Activated CD8-positive, alpha-beta T cell treated with anti-CD3 and anti-CD28 coated beads, Interleukin-2, amount 10 ng/mL, durations not matched to agents 7 days and 5 days (primary cell): ENCODE measurements at regions not wholly inside any gene's neighbourhood (a gene's known extent, or its start where the extent isn't known, plus 50 kb on each side); places are given as distances from the start of the nearest gene placed in this dataset.

Source experiments
- ATAC-seq: fragments of 150-1000 bp; cut with Tn5 transposase; one replicate; pipeline ENCODE4 v1.10.0; 2021; ENCODE audit warnings: moderate library complexity
- CTCF ChIA-PET: fragments of 350-600 bp; sonication (Branson Sonifier 250); formaldehyde crosslinking; loops from one replicate; lab custom pipeline; 2021; ENCODE audit warnings: antibody characterized with exemption; lab: Charles Lee
- POLR2A ChIA-PET: fragments of 350-600 bp; sonication (Branson Sonifier 250); formaldehyde crosslinking; loops from one replicate; lab custom pipeline; 2021; ENCODE audit warnings: antibody characterized with exemption; lab: Charles Lee
- DNase-seq: peaks from one replicate; pipeline ENCODE4 v3.0.0-alpha.2; 2020
- H3K27ac Mint-ChIP-seq: one replicate; pipeline ENCODE4 v1.8.0; 2021; ENCODE audit warnings: mild to moderate bottlenecking, mixed read lengths
- H3K27me3 Mint-ChIP-seq: one replicate; pipeline ENCODE4 v1.8.0; 2021; ENCODE audit warnings: low read depth, mixed read lengths
- H3K36me3 Mint-ChIP-seq: one replicate; pipeline ENCODE4 v1.8.0; 2021; ENCODE audit warnings: low read depth, mixed read lengths
- H3K4me1 Mint-ChIP-seq: one replicate; pipeline ENCODE4 v1.8.0; 2021; ENCODE audit warnings: low read depth, mixed read lengths
- H3K4me3 Mint-ChIP-seq: one replicate; pipeline ENCODE4 v1.8.0; 2021; ENCODE audit warnings: mild to moderate bottlenecking, mixed read lengths
- H3K9me3 Mint-ChIP-seq: one replicate; pipeline ENCODE4 v1.8.0; 2022; ENCODE audit warnings: mixed read lengths; ENCODE audit not compliant: insufficient read depth

GRCh38 chr3:127033171-127033570 is 50.3 kb downstream of the PLXNA1 start:
- H3K4me3 Mint-ChIP-seq, result no peak overlapping the region

GRCh38 chr3:127033786-127034185 is 50.9 kb downstream of the PLXNA1 start:
- no peaks in the 10 kb centered on the region for H3K36me3 Mint-ChIP-seq
- H3K9me3 Mint-ChIP-seq, result no peaks in the 10 kb centered on the region
- H3K27ac Mint-ChIP-seq, result no peak overlapping the region
- H3K4me3 Mint-ChIP-seq, result no peak overlapping the region
- no peaks in the 10 kb centered on the region for H3K4me1 Mint-ChIP-seq
- DNase-seq (no peak), ATAC-seq (no peak)
- H3K27me3 Mint-ChIP-seq, result no peaks in the 10 kb centered on the region
- CTCF ChIA-PET, result no interaction called here
- POLR2A ChIA-PET, result no interaction called here

More at GRCh38 chr3:127033171-127033570, 50.3 kb downstream of the PLXNA1 start:
- ATAC-seq, result no peak
- no peak overlapping the region for H3K27ac Mint-ChIP-seq
- no peaks in the 10 kb centered on the region for H3K4me1 Mint-ChIP-seq
- DNase-seq, result no peak
- ChIA-PET CTCF (no interaction called here), POLR2A (no interaction called here)
- no peaks in the 10 kb centered on the region for H3K27me3 Mint-ChIP-seq
- H3K36me3 Mint-ChIP-seq, result no peaks in the 10 kb centered on the region
- no peaks in the 10 kb centered on the region for H3K9me3 Mint-ChIP-seq

- Mint-ChIP-seq H3K4me1 (no peaks in the 10 kb centered on the region), H3K4me3 (no peak overlapping the region), H3K27me3 (no peaks in the 10 kb centered on the region), H3K9me3 (no peaks in the 10 kb centered on the region), H3K36me3 (no peaks in the 10 kb centered on the region), H3K27ac (no peak overlapping the region)
- POLR2A ChIA-PET, result no interaction called here
- ATAC-seq (no peak), DNase-seq (no peak)
- CTCF ChIA-PET, result no interaction called here
These were observed 51.5 kb downstream of the PLXNA1 start for GRCh38 chr3:127034195-127034989.

- ChIA-PET POLR2A (no interaction called here), CTCF (no interaction called here)
- Mint-ChIP-seq H3K27ac (no peak overlapping the region), H3K36me3 (no peaks in the 10 kb centered on the region), H3K27me3 (no peaks in the 10 kb centered on the region), H3K9me3 (no peaks in the 10 kb centered on the region), H3K4me3 (no peak overlapping the region), H3K4me1 (no peaks in the 10 kb centered on the region)
- ATAC-seq, result no peak
- no peak for DNase-seq
These were observed 52.2 kb downstream of the PLXNA1 start for GRCh38 chr3:127034990-127035652.

- Mint-ChIP-seq H3K27ac (no peak overlapping the region), H3K9me3 (no peaks in the 10 kb centered on the region), H3K36me3 (no peaks in the 10 kb centered on the region), H3K27me3 (no peaks in the 10 kb centered on the region), H3K4me1 (no peaks in the 10 kb centered on the region), H3K4me3 (no peak overlapping the region)
- CTCF ChIA-PET, result no interaction called here
- POLR2A ChIA-PET, result no interaction called here
- DNase-seq, result no peak
- no peak for ATAC-seq
These were observed 52.8 kb downstream of the PLXNA1 start for GRCh38 chr3:127035677-127036076.

- no peaks in the 10 kb centered on the region for H3K27me3 Mint-ChIP-seq
- no peaks in the 10 kb centered on the region for H3K9me3 Mint-ChIP-seq
- H3K4me1 Mint-ChIP-seq, result no peaks in the 10 kb centered on the region
- ATAC-seq (no peak), DNase-seq (no peak)
- no peak overlapping the region for H3K27ac Mint-ChIP-seq
- CTCF ChIA-PET, result no interaction called here
- no peaks in the 10 kb centered on the region for H3K36me3 Mint-ChIP-seq
- H3K4me3 Mint-ChIP-seq, result no peak overlapping the region
- POLR2A ChIA-PET, result no interaction called here
These were observed 53.5 kb downstream of the PLXNA1 start for GRCh38 chr3:127036209-127037020.

- no peak for ATAC-seq
- Mint-ChIP-seq H3K27ac (no peak overlapping the region), H3K4me3 (no peak overlapping the region), H3K4me1 (no peaks in the 10 kb centered on the region), H3K9me3 (no peaks in the 10 kb centered on the region), H3K36me3 (no peaks in the 10 kb centered on the region), H3K27me3 (no peaks in the 10 kb centered on the region)
- ChIA-PET POLR2A (no interaction called here), CTCF (no interaction called here)
- no peak for DNase-seq
These were observed 54.1 kb downstream of the PLXNA1 start for GRCh38 chr3:127037021-127037400.

- Mint-ChIP-seq H3K4me3 (no peak overlapping the region), H3K36me3 (no peaks in the 10 kb centered on the region), H3K4me1 (no peaks in the 10 kb centered on the region), H3K27ac (no peak overlapping the region), H3K27me3 (no peaks in the 10 kb centered on the region), H3K9me3 (no peaks in the 10 kb centered on the region)
- no peak for ATAC-seq
- POLR2A ChIA-PET, result no interaction called here
- no peak for DNase-seq
- CTCF ChIA-PET, result no interaction called here
These were observed 54.5 kb downstream of the PLXNA1 start for GRCh38 chr3:127037418-127037841.

GRCh38 chr3:127037971-127038446 is 55.1 kb downstream of the PLXNA1 start:
- no peaks in the 10 kb centered on the region for H3K36me3 Mint-ChIP-seq
- CTCF ChIA-PET, result no interaction called here
- no peak for DNase-seq
- H3K9me3 Mint-ChIP-seq, result no peaks in the 10 kb centered on the region
- no peaks in the 10 kb centered on the region for H3K4me1 Mint-ChIP-seq
- POLR2A ChIA-PET, result interaction anchor here (0.7 kb wide), 1 partner anchor 16 kb away, joined by 4 read pairs; no protein-coding TSS in a partner anchor
- ATAC-seq, result no peak
- no peak overlapping the region for H3K27ac Mint-ChIP-seq
- H3K27me3 Mint-ChIP-seq, result no peaks in the 10 kb centered on the region
- H3K4me3 Mint-ChIP-seq, result no peak overlapping the region

- no peaks in the 10 kb centered on the region for H3K27me3 Mint-ChIP-seq
- H3K36me3 Mint-ChIP-seq, result no peaks in the 10 kb centered on the region
- ATAC-seq (no peak), DNase-seq (no peak)
- no peak overlapping the region for H3K4me3 Mint-ChIP-seq
- H3K9me3 Mint-ChIP-seq, result no peaks in the 10 kb centered on the region
- ChIA-PET POLR2A (interaction anchor here (0.7 kb wide), 1 partner anchor 16 kb away, joined by 4 read pairs; no protein-coding TSS in a partner anchor), CTCF (no interaction called here)
- no peak overlapping the region for H3K27ac Mint-ChIP-seq
- no peaks in the 10 kb centered on the region for H3K4me1 Mint-ChIP-seq
These were observed 55.6 kb downstream of the PLXNA1 start for GRCh38 chr3:127038466-127038865.

- DNase-seq (no peak), ATAC-seq (no peak)
- no peaks in the 10 kb centered on the region for H3K4me1 Mint-ChIP-seq
- no peaks in the 10 kb centered on the region for H3K36me3 Mint-ChIP-seq
- no peak overlapping the region for H3K27ac Mint-ChIP-seq
- POLR2A ChIA-PET, result interaction anchor here (0.7 kb wide), 1 partner anchor 17 kb away, joined by 4 read pairs; no protein-coding TSS in a partner anchor
- H3K9me3 Mint-ChIP-seq, result no peaks in the 10 kb centered on the region
- no peak overlapping the region for H3K4me3 Mint-ChIP-seq
- no peaks in the 10 kb centered on the region for H3K27me3 Mint-ChIP-seq
- CTCF ChIA-PET, result no interaction called here
These were observed 56.1 kb downstream of the PLXNA1 start for GRCh38 chr3:127038923-127039581.
